Stimulated activated CD4-positive, alpha-beta T cell treated with anti-CD3 and anti-CD28 coated beads, Interleukin-1b, Interleukin-23, amount 100 ng/mL, for 24 hours (primary cell): ENCODE measurements at regions not wholly inside any gene's neighbourhood (a gene's known extent, or its start where the extent isn't known, plus 50 kb on each side); places are given as distances from the start of the nearest gene placed in this dataset.
"Not testable (repeated sequence)": the region's sequence is repeated elsewhere in the genome, so short reads cannot be mapped to it uniquely, and the experiment has no call there.

ENCODE experiments used
- DNase-seq, 4 experiments: peaks; one replicate each; pipeline ENCODE4 v3.0.0-alpha.2; 2020; ENCODE audit warnings: low read depth in 4 of 4, low spot score in 1 of 4

DNA sequence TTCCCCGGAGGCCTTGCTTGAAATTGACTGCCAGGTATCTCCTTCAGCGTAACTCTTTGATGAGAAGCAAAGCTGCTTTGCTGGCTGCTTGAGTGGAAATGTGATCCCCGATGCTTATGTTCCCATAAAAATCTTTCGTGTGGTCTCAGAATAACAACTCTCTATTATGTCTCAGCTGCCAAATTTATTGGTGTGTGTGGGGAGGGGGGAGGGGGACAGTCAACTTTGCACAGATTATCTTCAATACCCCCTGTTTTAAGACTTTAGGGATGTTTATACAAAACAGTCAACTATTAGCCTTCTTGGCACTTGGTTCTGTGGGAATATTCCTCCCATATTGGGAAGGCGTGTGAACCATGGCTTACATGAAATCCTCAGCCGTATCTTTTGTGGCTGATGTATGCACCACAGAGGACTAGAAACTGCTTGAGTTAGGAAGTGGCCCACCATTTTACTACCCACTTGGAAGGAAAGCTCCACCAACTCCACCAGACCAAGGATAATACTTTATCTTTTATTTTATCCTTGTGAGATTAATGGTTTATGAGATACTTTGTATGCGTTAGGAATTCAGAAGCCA lies 101.5 kb upstream of the SLC24A3 start:
- DNase-seq, result no peak

DNA sequence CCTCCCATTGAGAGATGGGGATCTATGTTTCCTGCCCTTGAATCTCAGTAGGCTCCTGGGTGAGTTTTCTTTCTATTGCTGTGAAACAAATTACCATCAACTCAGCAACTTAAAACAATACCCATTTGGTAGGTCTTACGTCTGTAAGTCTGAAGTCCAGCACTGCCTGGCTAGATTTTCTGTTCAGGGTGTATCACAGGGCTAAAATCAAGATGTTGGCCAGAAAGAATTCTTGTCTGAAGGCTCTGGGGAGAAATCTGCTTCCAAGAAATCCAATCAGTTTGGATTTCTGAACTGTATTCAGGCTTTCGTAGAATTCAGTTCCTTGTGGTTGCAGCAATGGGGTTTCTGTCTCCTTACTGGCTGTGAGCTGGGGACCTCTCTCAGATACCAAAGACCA lies 99.6 kb upstream of the SLC24A3 start:
- no peak for DNase-seq

GRCh38 chr20:19113343-19113930 lies 99.0 kb upstream of the SLC24A3 start:
- no peak for DNase-seq

- no peak for DNase-seq
Observed at GRCh38 chr20:19114410-19114809, 98.0 kb upstream of the SLC24A3 start.

DNA sequence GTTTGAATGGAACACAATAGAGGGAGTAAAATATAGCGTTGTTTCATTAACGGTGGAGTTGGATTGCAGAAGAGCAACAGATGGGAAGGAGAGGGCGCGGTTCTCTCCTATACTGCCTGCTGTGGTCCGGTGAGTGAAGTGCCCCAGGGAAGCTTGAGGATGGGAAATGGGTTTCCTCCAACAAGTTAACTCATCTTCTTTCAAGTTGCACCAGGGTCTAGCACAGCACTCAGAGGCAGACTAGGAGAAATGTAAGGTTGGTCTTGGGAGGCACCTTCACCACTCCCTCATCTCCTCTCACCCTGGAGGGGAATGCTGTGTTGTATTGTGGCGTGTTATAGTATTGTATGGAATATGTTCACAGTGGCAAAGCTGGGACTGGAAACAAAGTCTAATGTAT lies 96.9 kb upstream of the SLC24A3 start:
- no peak for DNase-seq

- no peak for DNase-seq
Observed at GRCh38 chr20:19120011-19120410, 92.4 kb upstream of the SLC24A3 start.

- no peak for DNase-seq
Observed at GRCh38 chr20:19120569-19120968, 91.9 kb upstream of the SLC24A3 start.

DNA sequence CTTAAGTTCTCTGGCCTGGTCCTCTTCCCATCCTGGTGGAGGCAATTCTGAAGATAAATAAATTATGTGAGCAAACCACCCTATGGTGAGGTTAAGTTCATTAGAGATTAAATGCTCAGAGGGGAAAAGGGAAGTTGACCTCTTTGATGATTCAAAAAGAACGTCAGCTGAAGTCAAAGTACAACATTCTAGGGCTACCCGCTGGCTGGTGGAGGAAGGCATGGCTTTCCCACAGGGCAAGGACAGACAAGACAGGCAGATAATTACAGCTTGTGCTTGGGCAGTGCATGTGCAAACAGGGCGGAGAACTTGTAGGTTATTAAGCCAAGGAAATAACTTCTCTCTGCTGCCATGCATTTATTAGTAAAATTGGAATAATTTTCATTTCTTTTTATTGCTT lies 91.0 kb upstream of the SLC24A3 start:
- no peak for DNase-seq

DNA sequence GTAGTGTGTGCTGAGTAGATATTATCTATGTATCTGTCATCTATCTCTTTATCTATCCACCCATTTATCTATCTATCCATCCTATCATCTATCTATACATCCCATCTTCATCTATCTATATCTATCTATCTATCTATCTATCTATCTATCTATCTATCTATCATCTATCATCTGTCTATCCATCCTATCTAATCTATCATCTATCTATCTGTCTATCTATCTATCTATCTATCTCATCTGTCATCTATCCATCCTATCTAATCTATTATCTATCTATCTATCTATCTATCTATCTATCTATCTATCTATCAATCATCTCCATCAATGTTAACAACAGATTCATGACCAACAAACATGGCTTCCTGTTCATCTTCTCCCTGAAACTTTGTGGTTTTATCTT lies 90.5 kb upstream of the SLC24A3 start:
- no peak for DNase-seq

- DNase-seq, result no peak
Observed at GRCh38 chr20:19122395-19122794, 90.0 kb upstream of the SLC24A3 start.

DNA sequence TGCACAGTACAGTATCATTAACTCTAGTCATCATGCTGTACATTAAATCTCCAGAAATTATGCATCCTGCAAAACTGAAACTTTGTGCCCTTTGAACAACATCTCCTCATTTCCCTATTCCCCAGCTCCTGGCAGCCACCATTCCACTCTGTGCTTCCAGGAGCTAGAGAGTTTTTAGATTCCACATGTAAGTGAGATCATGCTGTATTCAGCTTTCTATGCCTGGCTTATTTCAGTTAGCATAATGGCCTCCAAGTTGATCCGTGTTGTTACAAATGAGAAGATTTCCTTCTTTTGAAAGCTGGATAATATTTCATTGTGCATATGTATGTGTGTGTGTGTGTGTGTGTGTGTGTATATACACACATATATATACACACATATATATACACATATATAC lies 86.9 kb upstream of the SLC24A3 start:
- no peak for DNase-seq

DNA sequence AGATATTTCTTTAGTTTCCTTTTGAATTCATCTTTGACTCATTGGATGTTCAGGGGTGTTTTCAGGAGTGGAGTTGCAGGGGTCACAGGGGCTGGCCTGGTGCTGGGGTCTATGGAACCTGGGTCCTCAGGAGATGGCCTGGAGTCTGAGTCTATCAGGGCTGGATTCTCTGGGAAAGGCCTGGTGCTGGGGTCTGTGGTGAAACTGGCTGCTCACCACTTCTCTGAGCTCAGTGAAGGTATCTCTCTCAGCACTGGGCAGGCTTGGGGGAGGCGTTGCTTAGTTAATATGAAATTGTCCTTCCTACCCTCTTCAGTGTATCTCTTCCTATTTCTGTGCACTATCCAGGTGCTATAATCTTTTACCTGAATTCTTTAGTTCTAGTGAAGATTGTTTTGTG lies 83.1 kb upstream of the SLC24A3 start:
- DNase-seq, result no peak

DNA sequence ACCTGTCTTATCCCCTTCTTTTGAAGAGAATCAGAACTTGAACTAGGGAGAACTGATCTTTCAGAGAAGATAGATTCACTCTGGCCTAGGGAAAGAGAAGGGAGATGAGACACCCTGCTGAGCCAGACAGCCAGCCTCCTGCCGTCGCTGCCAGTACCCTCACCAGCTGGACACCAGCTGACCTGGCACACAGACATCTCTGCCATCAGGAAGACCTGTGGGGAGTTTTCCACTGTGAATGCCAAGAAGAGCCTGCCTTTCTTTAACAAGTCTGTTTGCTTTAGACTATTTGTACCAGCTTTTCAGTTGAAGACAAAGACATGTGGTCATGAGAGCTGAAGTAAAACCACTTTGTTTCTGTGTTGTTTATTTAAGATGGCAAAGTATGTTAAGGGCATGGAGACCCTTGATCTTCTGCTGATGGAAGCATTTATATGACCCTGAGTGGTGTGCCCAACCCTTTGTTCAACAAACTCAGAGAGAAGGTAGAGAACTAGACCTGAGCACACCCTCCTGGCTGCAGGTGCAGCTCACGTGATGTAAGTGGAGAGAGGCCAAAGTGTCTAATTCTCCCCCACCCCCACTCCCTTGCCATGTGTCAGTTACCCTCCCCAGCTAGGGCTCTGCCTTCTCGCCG lies 82.3 kb upstream of the SLC24A3 start:
- no peak for DNase-seq

DNA sequence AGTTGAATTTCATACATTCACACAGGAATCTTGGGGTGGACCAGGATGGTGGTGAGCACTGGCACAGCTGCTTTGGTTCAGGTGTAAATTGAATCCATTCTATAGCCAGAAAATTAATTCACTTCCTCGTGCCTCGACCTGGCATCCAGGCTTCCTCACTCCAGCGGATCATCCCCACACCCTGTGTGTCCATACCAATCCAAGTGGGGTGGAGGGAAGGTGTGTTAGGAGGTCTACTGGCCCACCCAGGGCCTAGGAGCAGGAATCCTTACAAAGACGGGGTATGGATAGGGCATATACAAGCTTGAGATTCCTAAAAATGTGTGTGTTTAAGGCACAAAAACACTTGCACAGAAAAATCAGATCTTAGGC lies 81.8 kb upstream of the SLC24A3 start:
- DNase-seq, result no peak

GRCh38 chr20:19137641-19138040 lies 74.8 kb upstream of the SLC24A3 start:
- no peak for DNase-seq

DNA sequence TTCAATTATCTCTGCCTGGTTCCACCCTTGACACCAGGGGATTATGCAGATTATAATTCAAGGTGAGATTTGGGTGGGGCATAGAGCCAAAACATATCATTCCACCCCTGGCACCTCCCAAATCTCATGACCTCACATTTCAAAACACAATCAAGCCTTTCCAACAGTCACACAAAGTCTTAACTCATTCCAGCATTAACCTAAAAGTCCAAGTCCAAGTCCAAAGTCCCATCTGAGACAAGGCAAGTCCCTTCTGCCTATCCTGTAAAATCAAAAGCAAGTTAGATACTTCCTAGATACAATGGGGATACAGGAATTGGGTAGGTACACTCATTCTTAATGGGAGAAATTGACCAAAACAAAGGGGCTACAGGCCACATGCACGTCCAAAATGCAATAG lies 73.7 kb upstream of the SLC24A3 start:
- DNase-seq, result no peak

DNA sequence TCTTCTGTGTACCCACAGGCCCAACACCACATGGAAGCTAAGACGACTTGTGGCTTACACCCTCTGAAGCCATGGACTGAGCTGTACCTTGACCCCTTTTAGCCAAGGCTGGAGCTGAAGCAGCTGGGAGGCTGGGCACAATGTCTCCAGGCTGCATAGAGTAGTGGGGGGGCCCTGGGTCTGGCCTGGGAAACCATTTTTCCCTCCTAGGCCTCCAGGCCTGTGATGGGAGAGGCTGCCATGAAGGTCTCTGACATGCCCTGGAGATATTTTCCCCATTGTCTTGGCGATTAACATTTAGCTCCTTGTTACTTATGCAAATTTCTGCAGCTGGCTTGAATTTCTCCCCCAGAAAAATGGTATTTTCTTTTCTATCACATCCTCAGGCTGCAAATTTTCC lies 72.9 kb upstream of the SLC24A3 start:
- DNase-seq, result not testable (repeated sequence)

GRCh38 chr20:19141998-19142397 lies 70.4 kb upstream of the SLC24A3 start:
- no peak for DNase-seq

DNA sequence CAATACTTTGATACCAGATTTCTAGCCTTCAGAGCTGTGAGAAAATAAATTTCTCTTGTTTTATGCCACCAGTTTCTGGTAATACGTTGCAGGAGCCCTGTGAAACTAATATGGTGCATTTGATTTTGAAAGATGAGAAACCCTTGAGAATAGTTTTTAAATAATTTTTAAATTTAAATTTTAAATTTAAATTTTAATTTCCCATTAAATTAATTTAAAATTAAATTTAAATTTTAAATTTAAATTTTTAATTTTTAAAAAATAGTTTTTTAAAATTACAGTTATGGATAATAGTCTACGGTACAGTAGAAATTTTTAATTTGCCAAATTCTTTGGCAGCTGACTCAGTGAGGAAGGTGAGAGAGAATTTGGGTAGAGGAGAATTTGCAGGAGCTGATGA lies 68.6 kb upstream of the SLC24A3 start:
- DNase-seq, result no peak

DNA sequence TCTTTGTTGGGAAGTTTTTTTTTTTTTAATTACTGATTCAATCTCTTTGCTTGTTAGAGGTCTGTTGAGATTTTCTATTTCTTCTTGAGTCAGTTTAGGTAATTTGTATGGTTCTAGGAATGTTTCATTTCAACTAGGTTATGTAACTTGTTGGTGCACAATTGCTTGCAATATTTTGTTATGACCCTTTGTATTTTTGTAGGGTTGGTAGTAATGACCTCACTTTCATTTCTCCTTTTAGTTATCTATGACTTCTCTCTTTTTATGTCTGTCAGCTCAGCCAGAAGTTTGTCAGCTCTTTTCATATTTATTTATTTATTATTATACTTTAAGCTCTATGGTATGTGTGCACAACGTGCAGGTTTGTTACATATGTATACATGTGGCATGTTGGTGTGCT lies 51.1 kb upstream of the SLC24A3 start:
- no peak for DNase-seq
